MM.1S (cell line): ENCODE measurements at regions not wholly inside any gene's neighbourhood (a gene's known extent, or its start where the extent isn't known, plus 50 kb on each side); places are given as distances from the start of the nearest gene placed in this dataset.

Source experiments
- DNase-seq: peaks from one replicate; pipeline ENCODE4 v3.0.0-alpha.2; 2015
- H2AFZ ChIP-seq: fragments of 300-600 bp; sonication (generic); 2 replicates; pipeline ENCODE4 v1.6.0; 2016; ENCODE audit warnings: antibody characterized with exemption, low read length
- H3F3A ChIP-seq: fragments of 300-600 bp; sonication (generic); 2 replicates; pipeline ENCODE4 v1.6.1; 2016; ENCODE audit warnings: mild to moderate bottlenecking, antibody characterized with exemption, low read length, moderate library complexity, mixed read lengths; ENCODE audit not compliant: insufficient read depth
- H3K27ac ChIP-seq: fragments of 300-600 bp; sonication (generic); 2 replicates; pipeline ENCODE4 v1.5.1; 2016; ENCODE audit warnings: mild to moderate bottlenecking, low read length
- H3K27me3 ChIP-seq: fragments of 300-600 bp; sonication (generic); replicated peaks from 2 replicates; pipeline ENCODE4 v1.6.0; 2016; ENCODE audit warnings: low read length; ENCODE audit not compliant: insufficient read depth
- H3K36me3 ChIP-seq: fragments of 300-600 bp; sonication (generic); replicated peaks from 2 replicates; pipeline ENCODE4 v1.6.1; 2016; ENCODE audit warnings: mild to moderate bottlenecking, low read length, mixed read lengths; ENCODE audit not compliant: insufficient read depth
- H3K4me1 ChIP-seq: fragments of 300-600 bp; sonication (generic); 2 replicates; pipeline ENCODE4 v1.6.1; 2016; ENCODE audit warnings: low read length, mixed read lengths
- H3K4me2 ChIP-seq: fragments of 300-600 bp; sonication (generic); 2 replicates; pipeline ENCODE4 v1.6.0; 2016; ENCODE audit warnings: low read depth, low read length
- H3K4me3 ChIP-seq: fragments of 300-600 bp; sonication (generic); 2 replicates; pipeline ENCODE4 v1.5.1; 2016; ENCODE audit warnings: low read length, mixed read lengths
- H3K79me2 ChIP-seq: fragments of 300-600 bp; sonication (generic); 2 replicates; pipeline ENCODE4 v1.6.1; 2016; ENCODE audit warnings: mixed run types, low read length, mixed read lengths
- H3K9ac ChIP-seq: fragments of 300-600 bp; sonication (generic); 2 replicates; pipeline ENCODE4 v1.6.1; 2016; ENCODE audit warnings: low read length, mixed read lengths
- H3K9me2 ChIP-seq: fragments of 300-600 bp; sonication (generic); replicated peaks from 2 replicates; pipeline ENCODE4 v1.6.1; 2016; ENCODE audit warnings: mild to moderate bottlenecking, low read length, mixed read lengths; ENCODE audit not compliant: insufficient read depth
- H3K9me3 ChIP-seq: fragments of 300-600 bp; sonication (generic); replicated peaks from 2 replicates; pipeline ENCODE4 v1.6.1; 2016; ENCODE audit warnings: mild to moderate bottlenecking, low read length, mixed read lengths; ENCODE audit not compliant: insufficient read depth
- H4K20me1 ChIP-seq: fragments of 300-600 bp; sonication (generic); 2 replicates; pipeline ENCODE4 v1.6.1; 2016; ENCODE audit warnings: mild to moderate bottlenecking, low read length, moderate library complexity, mixed read lengths; ENCODE audit not compliant: insufficient read depth
- CTCF ChIP-seq: fragments of 300-600 bp; sonication (generic); IDR thresholded peaks from 2 replicates; pipeline ENCODE4 v1.5.1; 2016; ENCODE audit warnings: antibody characterized with exemption, low read length, mixed read lengths
- EZH2 ChIP-seq: fragments of 300-600 bp; sonication (generic); optimal IDR thresholded peaks from 2 replicates; pipeline ENCODE3; 2017; ENCODE audit warnings: low read depth, mild to moderate bottlenecking, antibody characterized with exemption, low read length, mixed read lengths
- EZH2phosphoT487 ChIP-seq: fragments of 300-600 bp; sonication (generic); IDR thresholded peaks from 2 replicates; pipeline ENCODE4 v1.6.1; 2018; ENCODE audit warnings: antibody characterized with exemption, low read length

GRCh38 chr20:39111359-39112177 is 149.4 kb downstream of the DHX35 start:
- Histone ChIP-seq H3K9me2 (no peaks in the 10 kb centered on the region), H3K9ac (no peak overlapping the region), H3K4me3 (no peak overlapping the region), H3F3A (no peaks in the 10 kb centered on the region), H3K79me2 (no peaks in the 10 kb centered on the region), H3K4me2 (no peak overlapping the region; the same call in 1 of the 2 replicates), H3K4me1 (no peaks in the 10 kb centered on the region), H3K36me3 (no peaks in the 10 kb centered on the region), H3K9me3 (no peaks in the 10 kb centered on the region), H2AFZ (no peak overlapping the region), H3K27ac (no peak overlapping the region), H4K20me1 (no peaks in the 10 kb centered on the region), H3K27me3 (no peaks in the 10 kb centered on the region)
- no peak for DNase-seq
- no peak for TF ChIP-seq EZH2
- TF ChIP-seq CTCF: no peak
- TF ChIP-seq EZH2phosphoT487: no peak

GRCh38 chr20:39110819-39111136 is 148.6 kb downstream of the DHX35 start:
- Histone ChIP-seq H3F3A (no peaks in the 10 kb centered on the region), H3K4me1 (no peaks in the 10 kb centered on the region), H3K9ac (no peak overlapping the region), H2AFZ (no peak overlapping the region), H3K9me2 (no peaks in the 10 kb centered on the region), H3K27me3 (no peaks in the 10 kb centered on the region), H3K9me3 (no peaks in the 10 kb centered on the region), H4K20me1 (no peaks in the 10 kb centered on the region), H3K79me2 (no peaks in the 10 kb centered on the region), H3K36me3 (no peaks in the 10 kb centered on the region), H3K4me2 (no peak overlapping the region), H3K27ac (no peak overlapping the region), H3K4me3 (no peak overlapping the region)
- no peak for DNase-seq
- TF ChIP-seq CTCF: no peak
- TF ChIP-seq EZH2: no peak
- no peak for TF ChIP-seq EZH2phosphoT487

- no peak for DNase-seq
Measured at GRCh38 chr20:39109933-39110818, 148.0 kb downstream of the DHX35 start.

More at GRCh38 chr20:39109933-39110818, 148.0 kb downstream of the DHX35 start:
- no peak for TF ChIP-seq EZH2
- no peak for TF ChIP-seq EZH2phosphoT487
- TF ChIP-seq CTCF: no peak
- Histone ChIP-seq H3K79me2 (no peaks in the 10 kb centered on the region), H3K9me2 (no peaks in the 10 kb centered on the region), H3K36me3 (no peaks in the 10 kb centered on the region), H3K9ac (no peak overlapping the region), H3K27ac (no peak overlapping the region), H3K4me2 (no peak overlapping the region), H2AFZ (no peak overlapping the region), H3K9me3 (no peaks in the 10 kb centered on the region), H3F3A (no peaks in the 10 kb centered on the region), H4K20me1 (no peaks in the 10 kb centered on the region), H3K4me3 (no peak overlapping the region), H3K4me1 (no peaks in the 10 kb centered on the region), H3K27me3 (no peaks in the 10 kb centered on the region)
